CD1c-positive myeloid dendritic cell (primary cell): ENCODE measurements at regions not wholly inside any gene's neighbourhood (a gene's known extent, or its start where the extent isn't known, plus 50 kb on each side); places are given as distances from the start of the nearest gene placed in this dataset.

Experiments
- DNase-seq: peaks from one replicate; pipeline ENCODE4 v3.0.0-alpha.2; 2016; ENCODE audit errors: extremely low spot score

GRCh38 chr1:238558746-238559145 is 668.0 kb upstream of the ZP4 start:
- DNase-seq = no peak

GRCh38 chr1:238558156-238558555 is 667.4 kb upstream of the ZP4 start:
- no peak for DNase-seq

GRCh38 chr1:238552271-238552670 is 661.5 kb upstream of the ZP4 start:
- no peak for DNase-seq

- DNase-seq = no peak
Measured at GRCh38 chr1:238549137-238549536, 658.4 kb upstream of the ZP4 start.

- no peak for DNase-seq
Measured at GRCh38 chr1:238546118-238546517, 655.4 kb upstream of the ZP4 start.

GRCh38 chr1:238537641-238538040 is 646.9 kb upstream of the ZP4 start:
- no peak for DNase-seq

- DNase-seq = no peak
Measured at GRCh38 chr1:238530209-238530851, 639.6 kb upstream of the ZP4 start.

- DNase-seq = no peak
Measured at GRCh38 chr1:238517711-238518110, 627.0 kb upstream of the ZP4 start.

- no peak for DNase-seq
Measured at GRCh38 chr1:238501290-238501689, 610.6 kb upstream of the ZP4 start.

GRCh38 chr1:238499021-238499420 is 608.3 kb upstream of the ZP4 start:
- DNase-seq = no peak

- no peak for DNase-seq
Measured at GRCh38 chr1:238492271-238492670, 601.5 kb upstream of the ZP4 start.

- DNase-seq = no peak
Measured at GRCh38 chr1:238491265-238491664, 600.5 kb upstream of the ZP4 start.

- DNase-seq = no peak
Measured at GRCh38 chr1:238489006-238489405, 598.3 kb upstream of the ZP4 start.

- no peak for DNase-seq
Measured at GRCh38 chr1:238488401-238488800, 597.7 kb upstream of the ZP4 start.

- DNase-seq = no peak
Measured at GRCh38 chr1:238487931-238488330, 597.2 kb upstream of the ZP4 start.

- no peak for DNase-seq
Measured at GRCh38 chr1:238485912-238486209, 595.1 kb upstream of the ZP4 start.

GRCh38 chr1:238485057-238485911 is 594.6 kb upstream of the ZP4 start:
- no peak for DNase-seq

- DNase-seq = no peak
Measured at GRCh38 chr1:238484121-238484520, 593.4 kb upstream of the ZP4 start.

GRCh38 chr1:238476841-238477240 is 586.1 kb upstream of the ZP4 start:
- DNase-seq = no peak

GRCh38 chr1:238475712-238476111 is 585.0 kb upstream of the ZP4 start:
- no peak for DNase-seq

- DNase-seq = no peak
Measured at GRCh38 chr1:238474263-238474662, 583.5 kb upstream of the ZP4 start.

- no peak for DNase-seq
Measured at GRCh38 chr1:238469146-238469631, 578.5 kb upstream of the ZP4 start.

GRCh38 chr1:238468068-238468467 is 577.3 kb upstream of the ZP4 start:
- no peak for DNase-seq
